Neural cell (in vitro differentiated cells): ENCODE measurements at regions not wholly inside any gene's neighbourhood (a gene's known extent, or its start where the extent isn't known, plus 50 kb on each side); places are given as distances from the start of the nearest gene placed in this dataset.

ENCODE experiments used
- H2AFZ ChIP-seq: fragments of 200-600, 300-800 bp; sonication (generic), shearing (Covaris generic); 2 replicates; pipeline ENCODE4 v1.6.0; 2014; ENCODE audit warnings: low read depth, mild to moderate bottlenecking, antibody characterized with exemption, low read length, moderate library complexity
- H3F3A ChIP-seq: fragments of 200-600 bp; shearing (Covaris generic); 2 replicates; pipeline ENCODE4 v1.6.1; 2016; ENCODE audit warnings: mild to moderate bottlenecking, moderate library complexity, mixed read lengths, antibody characterized with exemption, low read length; ENCODE audit not compliant: insufficient read depth, poor library complexity, severe bottlenecking
- H3K27ac ChIP-seq: fragments of 200-600, 300-800 bp; sonication (generic), shearing (Covaris generic); 2 replicates; pipeline ENCODE4 v1.5.1; 2014; ENCODE audit warnings: mild to moderate bottlenecking, low read length, moderate library complexity
- H3K27me3 ChIP-seq: fragments of 300-800, 200-600 bp; sonication (generic), shearing (Covaris generic); 2 replicates; pipeline ENCODE4 v1.6.0; 2014; ENCODE audit warnings: mild to moderate bottlenecking, low read depth, low read length, moderate library complexity; ENCODE audit not compliant: insufficient read depth
- H3K36me3 ChIP-seq: fragments of 300-800, 200-600 bp; sonication (generic), shearing (Covaris generic); 2 replicates; pipeline ENCODE4 v1.5.1; 2014; ENCODE audit warnings: mild to moderate bottlenecking, antibody characterized with exemption, low read length, moderate library complexity; ENCODE audit not compliant: insufficient read depth
- H3K4me2 ChIP-seq: fragments of 300-800, 200-600 bp; sonication (generic), shearing (Covaris generic); 2 replicates; pipeline ENCODE4 v1.6.0; 2014; ENCODE audit warnings: mild to moderate bottlenecking, low read length
- H3K4me3 ChIP-seq: fragments of 300-800, 200-600 bp; sonication (generic), shearing (Covaris generic); 2 replicates; pipeline ENCODE4 v1.5.1; 2014; ENCODE audit warnings: mild to moderate bottlenecking, low read length, moderate library complexity
- H3K79me2 ChIP-seq: fragments of 200-600 bp; shearing (Covaris generic); replicated peaks from 2 replicates; pipeline ENCODE4 v1.6.0; 2014; ENCODE audit warnings: mild to moderate bottlenecking, low read length, moderate library complexity; ENCODE audit not compliant: insufficient read depth
- H3K9ac ChIP-seq: fragments of 300-800, 200-600 bp; sonication (generic), shearing (Covaris generic); 2 replicates; pipeline ENCODE4 v1.6.1; 2016; ENCODE audit warnings: mild to moderate bottlenecking, low read length, mixed read lengths
- H3K9me2 ChIP-seq: fragments of 200-600 bp; shearing (Covaris generic); 2 replicates; pipeline ENCODE4 v1.6.1; 2016; ENCODE audit warnings: mild to moderate bottlenecking, low read length, mixed read lengths; ENCODE audit not compliant: insufficient read depth
- H3K9me3 ChIP-seq: fragments of 200-600, 300-800 bp; sonication (generic), shearing (Covaris generic); 2 replicates; pipeline ENCODE4 v1.6.1; 2016; ENCODE audit warnings: mild to moderate bottlenecking, mixed run types, low read length, moderate library complexity, mixed read lengths
- H4K20me1 ChIP-seq: fragments of 200-600 bp; shearing (Covaris generic); 2 replicates; pipeline ENCODE4 v1.6.1; 2016; ENCODE audit warnings: mild to moderate bottlenecking, mixed run types; ENCODE audit not compliant: insufficient read depth
- CTCF ChIP-seq: fragments of 450-650 bp; IDR thresholded peaks from 2 replicates; pipeline ENCODE4 v1.5.1; 2014; ENCODE audit warnings: antibody characterized with exemption, mild to moderate bottlenecking, moderate library complexity; ENCODE audit not compliant: poor library complexity, severe bottlenecking
- EP300 ChIP-seq: fragments of 450-650 bp; conservative IDR thresholded peaks from 2 replicates; pipeline ENCODE4 v1.6.1; 2014; ENCODE audit warnings: antibody characterized with exemption, mild to moderate bottlenecking, moderate library complexity; ENCODE audit not compliant: poor library complexity, severe bottlenecking
- EZH2 ChIP-seq: fragments of 200-600, 300-800 bp; shearing (Covaris generic), sonication (generic); IDR thresholded peaks from 2 replicates; pipeline ENCODE4 v1.6.1; 2014; ENCODE audit warnings: antibody characterized with exemption, low read length, borderline replicate concordance, mild to moderate bottlenecking; ENCODE audit not compliant: insufficient read depth, poor library complexity, severe bottlenecking
- MXI1 ChIP-seq: fragments of 450-650 bp; conservative IDR thresholded peaks from 2 replicates; pipeline ENCODE4 v1.6.1; 2014; ENCODE audit warnings: antibody characterized with exemption, mild to moderate bottlenecking; ENCODE audit not compliant: poor library complexity, severe bottlenecking
- POLR2AphosphoS5 ChIP-seq: IDR thresholded peaks from 2 replicates; pipeline ENCODE4 v1.6.1; 2012
- RAD21 ChIP-seq: fragments of 450-650 bp; conservative IDR thresholded peaks from 2 replicates; pipeline ENCODE4 v1.6.1; 2014; ENCODE audit warnings: antibody characterized with exemption, mild to moderate bottlenecking, moderate library complexity
- REST ChIP-seq: IDR thresholded peaks from 2 replicates; pipeline ENCODE4 v1.6.1; 2012; ENCODE audit warnings: borderline replicate concordance
- SMC3 ChIP-seq: fragments of 450-650 bp; conservative IDR thresholded peaks from 2 replicates; pipeline ENCODE4 v1.6.1; 2014; ENCODE audit warnings: antibody characterized with exemption, mild to moderate bottlenecking, moderate library complexity; ENCODE audit not compliant: poor library complexity
- TAF1 ChIP-seq: IDR thresholded peaks from 2 replicates; pipeline ENCODE4 v1.6.1; 2012; ENCODE audit warnings: low read depth

- Histone ChIP-seq H3K4me2 (no peak overlapping the region), H2AFZ (no peak overlapping the region), H3K9me2 (no peaks in the 10 kb centered on the region), H3K27me3 (no peaks in the 10 kb centered on the region), H3K27ac (no peak overlapping the region), H3K9ac (no peak overlapping the region), H3K9me3 (no peaks in the 10 kb centered on the region), H3K4me3 (no peak overlapping the region), H3K79me2 (no peaks in the 10 kb centered on the region), H3F3A (no peaks in the 10 kb centered on the region), H3K36me3 (no peaks in the 10 kb centered on the region), H4K20me1 (no peaks in the 10 kb centered on the region)
- TF ChIP-seq TAF1: no peak
- no peak for TF ChIP-seq SMC3
- TF ChIP-seq EP300: no peak
- TF ChIP-seq POLR2AphosphoS5: no peak
- TF ChIP-seq CTCF: no peak
- TF ChIP-seq RAD21: no peak
- TF ChIP-seq EZH2: no peak
- no peak for TF ChIP-seq MXI1
- TF ChIP-seq REST: no peak
Observed at GRCh38 chr6:43951756-43952675, 175.2 kb downstream of the MRPL14 start.

- Histone ChIP-seq H3K4me2 (no peak overlapping the region), H4K20me1 (no peaks in the 10 kb centered on the region), H3K36me3 (no peaks in the 10 kb centered on the region), H3F3A (no peaks in the 10 kb centered on the region), H3K79me2 (no peaks in the 10 kb centered on the region), H2AFZ (no peak overlapping the region), H3K9ac (no peak overlapping the region), H3K27ac (no peak overlapping the region), H3K9me2 (no peaks in the 10 kb centered on the region), H3K27me3 (no peaks in the 10 kb centered on the region), H3K9me3 (no peaks in the 10 kb centered on the region), H3K4me3 (no peak overlapping the region)
- TF ChIP-seq EP300 (no peak), TAF1 (no peak)
Observed at GRCh38 chr6:43951063-43951755, 176.0 kb downstream of the MRPL14 start.
